SK-N-MC (cell line): ENCODE measurements at regions not wholly inside any gene's neighbourhood (a gene's known extent, or its start where the extent isn't known, plus 50 kb on each side); places are given as distances from the start of the nearest gene placed in this dataset.

Experiments
- DNase-seq: peaks from one replicate; pipeline ENCODE4 v3.0.0-alpha.2; 2011; ENCODE audit warnings: low read depth, low spot score
- H3K27ac ChIP-seq: fragments of 200-600 bp; sonication (generic); 2 replicates; pipeline ENCODE4 v1.5.1; 2016; ENCODE audit warnings: mixed run types
- H3K36me3 ChIP-seq: fragments of 200-600 bp; sonication (generic); 2 replicates; pipeline ENCODE4 v1.6.1; 2017; ENCODE audit warnings: antibody characterized with exemption, low read length, mixed read lengths; ENCODE audit not compliant: insufficient read depth
- H3K4me3 ChIP-seq: fragments of 200-600 bp; sonication (generic); 2 replicates; pipeline ENCODE4 v1.5.1; 2016
- H3K9ac ChIP-seq: fragments of 200-600 bp; sonication (generic); 2 replicates; pipeline ENCODE4 v1.8.0; 2017; ENCODE audit warnings: mixed run types, mixed read lengths; ENCODE audit not compliant: insufficient read length
- H3K9me3 ChIP-seq: fragments of 200-600 bp; sonication (generic); 2 replicates; pipeline ENCODE4 v1.6.1; 2017; ENCODE audit warnings: low read depth, mild to moderate bottlenecking, antibody characterized with exemption, low read length, moderate library complexity, mixed read lengths
- EZH2 ChIP-seq: fragments of 200-600 bp; sonication (generic); IDR thresholded peaks from one replicate; pipeline ENCODE4 v1.6.1; 2017; ENCODE audit warnings: antibody characterized with exemption
- FOXP2 ChIP-seq: optimal IDR thresholded peaks from 2 replicates; pipeline ENCODE3; 2011; ENCODE audit warnings: mild to moderate bottlenecking, moderate library complexity; ENCODE audit not compliant: insufficient read depth; ENCODE audit errors: extremely low read length, control extremely low read depth
- POLR2AphosphoS5 ChIP-seq: IDR thresholded peaks from 2 replicates; pipeline ENCODE4 v1.6.1; 2012; ENCODE audit warnings: mild to moderate bottlenecking, low read depth, low read length, borderline replicate concordance

GRCh38 chr6:8546496-8546895 is 111.2 kb upstream of the SLC35B3 start:
- Histone ChIP-seq H3K9me3 (no peaks in the 10 kb centered on the region), H3K4me3 (no peak overlapping the region), H3K27ac (no peak overlapping the region), H3K36me3 (no peaks in the 10 kb centered on the region), H3K9ac (no peak overlapping the region)
- DNase-seq, result no peak
- no peak for TF ChIP-seq EZH2
- TF ChIP-seq FOXP2, result no peak
- TF ChIP-seq POLR2AphosphoS5, result no peak

GRCh38 chr6:8545336-8545735 is 110.0 kb upstream of the SLC35B3 start:
- Histone ChIP-seq H3K9ac (no peak overlapping the region), H3K27ac (no peak overlapping the region), H3K4me3 (no peak overlapping the region), H3K9me3 (peaks cover 10% of the 10 kb centered on the region; the same call in 1 of the 2 replicates), H3K36me3 (no peaks in the 10 kb centered on the region)
- DNase-seq, result peak; percentile 67
- no peak for TF ChIP-seq EZH2
- no peak for TF ChIP-seq FOXP2
- peak; percentile 47; the same call in 1 of the 2 replicates for TF ChIP-seq POLR2AphosphoS5

- Histone ChIP-seq H3K9ac (no peak overlapping the region), H3K36me3 (no peaks in the 10 kb centered on the region), H3K9me3 (peaks cover 15% of the 10 kb centered on the region; the same call in 1 of the 2 replicates), H3K4me3 (no peak overlapping the region), H3K27ac (no peak overlapping the region)
- TF ChIP-seq POLR2AphosphoS5 (no peak), FOXP2 (no peak), EZH2 (no peak)
- DNase-seq, result no peak
Measured at GRCh38 chr6:8543714-8544113, 108.4 kb upstream of the SLC35B3 start.

GRCh38 chr6:8539453-8539852 is 104.1 kb upstream of the SLC35B3 start:
- Histone ChIP-seq H3K9me3 (peaks cover 15% of the 10 kb centered on the region; the same call in 1 of the 2 replicates), H3K36me3 (no peaks in the 10 kb centered on the region), H3K4me3 (no peak overlapping the region), H3K27ac (no peak overlapping the region), H3K9ac (no peak overlapping the region)
- DNase-seq, result peak; percentile 51
- no peak for TF ChIP-seq FOXP2

GRCh38 chr6:8536122-8536521 is 100.8 kb upstream of the SLC35B3 start:
- Histone ChIP-seq H3K9ac (no peak overlapping the region), H3K36me3 (no peaks in the 10 kb centered on the region), H3K4me3 (no peak overlapping the region), H3K27ac (no peak overlapping the region), H3K9me3 (peaks cover 13% of the 10 kb centered on the region; the same call in 1 of the 2 replicates)
- no peak for TF ChIP-seq EZH2
- no peak for TF ChIP-seq FOXP2
- TF ChIP-seq POLR2AphosphoS5, result no peak
- DNase-seq, result no peak

GRCh38 chr6:8535519-8535918 is 100.2 kb upstream of the SLC35B3 start:
- TF ChIP-seq FOXP2 (no peak), EZH2 (no peak), POLR2AphosphoS5 (no peak)
- H3K27ac ChIP-seq, result no peak overlapping the region
- no peak overlapping the region for H3K9ac ChIP-seq
- peaks cover 7% of the 10 kb centered on the region; the same call in 1 of the 2 replicates for H3K9me3 ChIP-seq
- H3K4me3 ChIP-seq, result no peak overlapping the region
- no peak for DNase-seq
- H3K36me3 ChIP-seq, result no peaks in the 10 kb centered on the region

- DNase-seq, result no peak
- H3K36me3 ChIP-seq, result no peaks in the 10 kb centered on the region
- H3K4me3 ChIP-seq, result no peak overlapping the region
- H3K27ac ChIP-seq, result no peak overlapping the region
- no peak overlapping the region for H3K9ac ChIP-seq
- no peaks in the 10 kb centered on the region for H3K9me3 ChIP-seq
- no peak for TF ChIP-seq POLR2AphosphoS5
- TF ChIP-seq EZH2, result no peak
- no peak for TF ChIP-seq FOXP2
Measured at GRCh38 chr6:8530785-8531435, 95.6 kb upstream of the SLC35B3 start.

GRCh38 chr6:8529250-8529649 is 93.9 kb upstream of the SLC35B3 start:
- Histone ChIP-seq H3K27ac (no peak overlapping the region), H3K4me3 (no peak overlapping the region), H3K36me3 (no peaks in the 10 kb centered on the region), H3K9me3 (no peaks in the 10 kb centered on the region), H3K9ac (peak overlapping the region; percentile 24)
- TF ChIP-seq POLR2AphosphoS5, result no peak
- no peak for TF ChIP-seq FOXP2
- no peak for TF ChIP-seq EZH2
- no peak for DNase-seq

- TF ChIP-seq EZH2, result no peak
- no peak for TF ChIP-seq FOXP2
- TF ChIP-seq POLR2AphosphoS5, result no peak
- no peaks in the 10 kb centered on the region for H3K36me3 ChIP-seq
- no peak overlapping the region for H3K27ac ChIP-seq
- no peak for DNase-seq
- no peaks in the 10 kb centered on the region for H3K9me3 ChIP-seq
- H3K4me3 ChIP-seq, result no peak overlapping the region
- H3K9ac ChIP-seq, result no peak overlapping the region
Measured at GRCh38 chr6:8527818-8528217, 92.5 kb upstream of the SLC35B3 start.
